LNCAP (cell line): ENCODE measurements at regions not wholly inside any gene's neighbourhood (a gene's known extent, or its start where the extent isn't known, plus 50 kb on each side); places are given as distances from the start of the nearest gene placed in this dataset.

Experiments
- CTCF ChIP-seq: fragments of 450-650 bp; IDR thresholded peaks from 2 replicates; pipeline ENCODE4 v1.5.1; 2017; ENCODE audit warnings: mild to moderate bottlenecking

GRCh38 chr3:154602241-154602640, 172.3 kb upstream of the GPR149 start:
- TF ChIP-seq CTCF, result no peak

GRCh38 chr3:154598166-154598565, 168.2 kb upstream of the GPR149 start:
- no peak for TF ChIP-seq CTCF

- no peak for TF ChIP-seq CTCF
Observed at GRCh38 chr3:154590675-154591384, 160.8 kb upstream of the GPR149 start.

- no peak for TF ChIP-seq CTCF
Observed at GRCh38 chr3:154588831-154589230, 158.8 kb upstream of the GPR149 start.

- no peak for TF ChIP-seq CTCF
Observed at GRCh38 chr3:154584974-154585373, 155.0 kb upstream of the GPR149 start.

- peak; percentile 40; the same call in 1 of the 2 replicates for TF ChIP-seq CTCF
Observed at GRCh38 chr3:154584041-154584440, 154.1 kb upstream of the GPR149 start.

- TF ChIP-seq CTCF, result no peak
Observed at GRCh38 chr3:154583086-154583634, 153.2 kb upstream of the GPR149 start.
